SKM-1 treated with dmso at 0.1 percent for 144 hours (cell line): ENCODE measurements at regions not wholly inside any gene's neighbourhood (a gene's known extent, or its start where the extent isn't known, plus 50 kb on each side); places are given as distances from the start of the nearest gene placed in this dataset.

Source experiments
- DNase-seq: peaks from one replicate; lab custom pipeline; 2025; ENCODE audit not compliant: unreplicated experiment; lab: John Stamatoyannopoulos, UW

DNA sequence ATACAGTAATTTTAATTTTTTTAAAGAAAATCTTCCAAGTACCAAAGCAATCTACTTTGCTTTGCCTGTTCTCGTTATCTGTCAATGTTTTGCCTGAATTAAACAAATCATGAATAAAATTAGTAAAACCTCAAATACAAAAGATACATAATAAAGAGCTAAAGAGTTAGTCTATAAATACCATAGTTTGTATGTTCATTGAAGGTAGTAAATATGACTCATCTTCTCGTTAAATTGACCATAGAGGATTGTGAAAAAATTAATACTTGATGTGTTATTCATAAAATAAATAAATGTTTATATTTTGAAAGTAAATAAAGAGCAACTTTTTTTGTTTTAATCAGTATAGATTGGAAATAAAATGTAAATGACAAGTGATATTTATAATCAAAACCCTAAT lies 246.5 kb upstream of the PLSCR5 start:
- DNase-seq = no peak

DNA sequence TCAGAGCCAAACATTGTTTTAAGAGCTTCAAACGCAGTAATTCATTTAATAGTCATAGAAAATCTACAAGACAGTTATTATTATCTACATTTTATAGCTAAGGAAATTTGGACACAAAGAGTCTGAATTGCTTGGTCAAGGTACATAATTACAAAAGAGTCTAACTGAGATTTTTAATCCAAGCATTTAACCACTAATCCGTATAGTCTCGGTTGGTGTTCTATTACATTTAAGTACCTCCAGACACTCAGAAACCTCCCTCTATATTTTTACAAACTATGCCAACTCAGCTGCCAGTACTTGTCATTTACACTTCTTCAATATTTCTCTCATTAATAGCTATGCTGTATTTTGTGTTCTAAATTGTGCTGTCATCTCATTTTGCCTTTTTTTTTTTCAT lies 240.2 kb upstream of the PLSCR5 start:
- DNase-seq = no peak

DNA sequence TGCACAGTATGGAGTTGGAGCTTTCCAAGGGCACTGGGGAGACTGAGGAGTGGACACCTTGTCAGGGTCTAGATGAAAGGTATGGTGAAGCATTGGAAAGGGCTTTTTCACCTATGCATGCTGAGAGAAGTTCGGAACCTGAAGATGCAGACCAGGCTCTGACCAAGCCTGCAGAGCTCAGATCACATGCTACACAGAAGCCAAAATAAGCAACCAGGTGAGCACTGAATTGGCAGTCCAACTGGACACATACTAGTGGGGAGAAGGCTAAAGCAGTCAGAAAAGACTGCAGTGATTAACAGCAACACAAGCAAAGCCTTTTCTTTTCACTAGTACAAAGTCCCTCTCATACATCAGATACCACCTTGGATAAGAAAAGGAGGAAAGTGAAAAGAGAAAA lies 238.3 kb upstream of the PLSCR5 start:
- no peak for DNase-seq

DNA sequence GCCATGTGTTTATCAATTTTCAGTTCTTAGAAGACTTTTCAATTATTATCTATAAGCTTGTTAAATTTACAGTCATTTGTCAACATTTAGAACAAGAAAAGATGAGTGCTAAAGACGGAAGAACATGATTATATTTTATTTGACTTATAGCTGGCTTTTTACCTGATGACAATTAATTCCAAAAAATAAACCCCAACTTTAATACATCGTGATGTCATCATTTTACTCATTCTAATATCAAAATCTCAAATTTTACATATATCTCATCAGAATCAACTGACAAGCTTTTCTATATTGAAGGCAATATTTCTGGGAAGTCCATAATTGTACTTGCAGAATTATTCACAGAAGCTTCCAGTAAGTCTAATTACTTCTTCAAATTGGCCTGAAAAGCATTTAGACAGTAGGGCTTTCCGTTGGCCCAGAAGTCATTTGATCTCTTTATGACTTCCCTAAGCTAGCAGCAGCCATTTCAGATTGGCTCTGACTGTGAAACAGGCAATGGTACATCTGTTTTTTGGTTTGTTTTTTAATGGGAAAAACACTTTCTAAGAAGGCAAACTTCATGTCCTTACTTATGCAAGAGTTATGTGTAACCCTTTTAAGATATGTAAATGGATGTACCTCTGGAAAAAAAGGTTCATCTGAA lies 234.7 kb upstream of the PLSCR5 start:
- DNase-seq = no peak

DNA sequence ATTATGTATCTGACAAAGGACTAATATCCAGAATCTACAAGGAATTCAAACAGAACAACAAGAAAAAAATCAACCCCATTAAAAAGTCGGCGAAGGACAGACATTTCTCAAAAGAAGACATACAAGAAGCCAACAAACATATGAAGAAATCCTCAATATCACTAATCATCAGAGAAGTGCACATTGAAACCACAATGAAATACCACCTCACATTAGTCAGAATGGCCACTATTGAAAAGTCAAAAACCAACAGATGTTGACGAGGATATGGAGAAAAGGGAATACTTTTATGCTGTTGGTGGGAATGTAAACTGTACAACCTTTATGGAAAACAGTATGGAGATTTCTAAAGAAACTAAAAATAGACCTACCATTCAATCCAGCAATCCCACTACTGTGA lies 233.1 kb upstream of the PLSCR5 start:
- no peak for DNase-seq

DNA sequence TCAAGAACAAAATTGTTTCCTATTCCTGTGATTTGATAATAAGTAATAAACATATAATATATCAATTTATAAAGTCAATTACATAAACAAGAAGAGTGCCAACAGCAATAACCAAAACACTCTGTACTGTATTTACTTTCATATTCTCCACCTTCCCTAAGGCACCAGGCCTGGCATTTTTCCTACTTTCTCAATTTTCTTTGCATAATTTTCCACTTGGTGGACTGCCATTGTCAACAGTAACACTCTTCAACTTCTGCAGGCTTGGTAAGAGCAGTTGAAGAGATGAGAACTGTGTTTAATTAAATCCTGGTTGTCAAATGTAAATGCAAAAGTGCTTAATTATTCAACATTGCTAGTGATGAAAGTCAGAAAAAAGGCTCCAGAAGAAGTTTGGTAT lies 229.8 kb upstream of the PLSCR5 start:
- no peak for DNase-seq

DNA sequence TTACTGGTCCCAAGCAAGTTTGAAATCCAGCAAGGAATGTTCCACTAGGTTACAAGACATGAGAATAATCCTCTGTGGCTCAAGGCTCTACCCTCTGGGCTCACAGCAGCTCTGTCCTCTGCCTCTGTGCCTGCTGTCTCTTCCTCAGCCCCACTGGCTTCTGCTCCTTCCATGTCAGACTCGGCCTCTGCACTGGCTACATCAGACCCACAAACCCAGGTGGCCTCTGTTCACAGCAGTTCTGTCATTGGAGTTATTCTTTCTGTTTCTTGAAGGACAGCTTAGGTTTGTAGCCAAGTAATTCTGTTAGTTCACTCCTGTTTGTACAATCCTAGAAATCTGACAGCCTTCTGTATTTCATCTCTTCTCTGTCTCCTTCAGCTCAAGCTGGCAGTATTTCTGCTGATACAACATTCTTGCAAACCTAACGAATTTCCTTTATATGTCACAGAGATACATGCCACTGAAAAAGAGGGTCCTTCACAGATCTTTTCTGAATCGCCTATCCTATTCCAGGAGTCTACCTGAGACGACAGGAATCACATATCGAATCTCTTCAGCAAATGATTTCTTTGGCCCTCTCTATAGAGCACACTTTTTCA lies 227.8 kb upstream of the PLSCR5 start:
- no peak for DNase-seq

DNA sequence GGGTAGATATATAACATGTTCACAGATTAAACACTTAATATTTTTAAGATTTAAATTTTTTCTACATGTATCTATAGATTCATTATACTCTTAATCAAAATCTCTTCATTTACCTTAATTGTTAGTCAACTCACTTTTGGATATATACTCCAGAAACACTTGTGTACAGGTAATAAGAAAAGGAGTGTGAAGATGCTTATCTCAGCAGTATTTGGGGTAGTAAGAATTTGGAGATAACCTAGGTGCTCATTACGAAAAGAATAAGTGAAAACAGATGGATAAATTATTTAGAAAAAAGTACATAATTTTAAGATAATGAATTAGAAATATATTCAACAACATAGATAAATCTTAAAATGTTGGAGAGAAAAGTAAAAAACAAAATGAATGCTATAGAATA lies 226.5 kb upstream of the PLSCR5 start:
- no peak for DNase-seq

DNA sequence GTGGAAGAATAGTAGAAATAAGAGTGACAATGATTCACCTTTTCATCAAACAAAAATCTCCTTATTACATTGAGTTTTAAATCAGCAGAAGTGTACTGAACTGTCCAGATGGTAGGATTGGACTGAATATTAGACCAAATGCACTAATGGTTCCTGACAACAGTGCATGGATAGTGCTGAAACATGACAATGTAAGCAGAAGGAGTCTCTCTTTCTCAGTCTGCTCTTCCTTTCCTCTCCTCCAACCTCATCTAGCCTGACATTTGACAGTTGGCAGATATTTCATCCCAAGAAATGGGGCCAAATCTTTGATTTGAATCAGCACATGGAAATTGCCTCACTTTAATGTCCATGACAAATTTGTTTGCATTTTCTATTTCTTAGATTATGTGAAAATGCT lies 225.1 kb upstream of the PLSCR5 start:
- no peak for DNase-seq

DNA sequence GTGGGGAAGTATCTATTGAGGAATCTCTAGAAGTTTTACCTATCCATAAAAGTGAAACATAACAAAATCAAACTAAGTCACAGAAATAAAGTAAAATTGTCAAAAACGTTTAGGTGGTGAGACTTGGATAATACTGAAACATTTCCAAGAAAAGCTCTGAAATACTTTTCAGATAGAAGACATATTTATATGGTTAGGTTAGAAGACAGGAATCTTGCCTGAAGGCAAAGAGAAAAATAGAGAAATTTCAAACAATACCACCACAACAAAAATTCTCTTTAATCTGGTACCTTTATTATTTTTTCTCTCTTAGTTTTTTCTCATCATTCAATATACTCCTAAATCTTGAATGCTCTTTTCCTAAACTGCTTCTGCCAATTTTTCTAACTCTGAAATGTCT lies 222.7 kb upstream of the PLSCR5 start:
- DNase-seq = no peak

DNA sequence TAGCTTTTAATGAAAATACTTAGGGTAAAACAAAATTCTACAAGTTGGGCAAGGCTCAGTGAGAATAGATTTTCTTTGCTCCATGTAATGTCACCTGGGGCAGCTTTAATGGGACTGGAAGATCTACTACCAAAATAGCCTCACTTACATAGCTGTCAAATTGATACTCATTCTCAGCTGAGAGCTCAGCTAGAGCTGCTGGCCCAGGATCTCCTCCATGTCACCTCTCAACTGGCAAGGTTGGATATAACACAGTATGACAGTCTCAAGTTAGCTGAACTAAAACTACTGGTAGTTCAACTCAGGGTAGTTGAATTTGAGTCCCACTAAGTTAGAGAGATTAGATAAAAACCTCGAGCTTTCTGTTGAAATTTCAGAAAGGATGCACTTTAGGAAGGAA lies 218.5 kb upstream of the PLSCR5 start:
- no peak for DNase-seq

DNA sequence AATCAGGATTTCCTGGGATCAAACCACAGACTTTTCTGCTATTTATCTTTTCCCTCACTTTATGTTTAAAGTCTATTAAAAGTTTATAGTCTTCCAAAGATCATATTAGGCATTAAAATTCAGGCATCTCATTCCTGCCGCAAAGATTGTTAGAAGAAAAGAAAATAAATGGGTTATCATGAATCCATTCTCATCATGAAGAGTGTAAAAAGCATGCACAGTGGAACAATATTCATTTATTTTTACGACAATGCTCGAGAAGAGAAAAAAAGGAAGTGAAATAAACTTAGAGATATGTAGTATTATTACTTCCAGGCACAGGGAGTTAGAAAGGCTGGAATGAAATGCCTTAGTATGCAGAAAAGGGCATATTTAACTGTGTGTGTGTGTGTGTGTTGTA lies 213.7 kb upstream of the PLSCR5 start:
- no peak for DNase-seq

DNA sequence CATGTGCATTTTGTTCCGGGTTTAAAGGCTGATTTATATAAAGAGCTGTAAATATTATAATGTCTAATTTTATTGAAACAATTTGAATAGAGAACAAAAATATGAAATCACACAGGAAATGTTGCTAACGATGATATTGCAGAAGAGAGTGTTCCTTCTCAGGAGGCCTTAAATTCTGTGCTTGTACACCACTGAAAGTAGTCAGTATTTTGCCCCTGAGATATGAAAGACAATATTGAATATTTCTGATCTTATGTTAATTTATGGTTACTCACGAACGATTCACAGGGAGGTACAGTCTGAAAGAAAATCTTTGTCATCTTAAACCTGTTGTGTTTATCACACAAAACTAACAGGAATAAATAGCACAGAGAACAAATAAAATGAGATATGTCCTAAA lies 213.2 kb upstream of the PLSCR5 start:
- DNase-seq = no peak

DNA sequence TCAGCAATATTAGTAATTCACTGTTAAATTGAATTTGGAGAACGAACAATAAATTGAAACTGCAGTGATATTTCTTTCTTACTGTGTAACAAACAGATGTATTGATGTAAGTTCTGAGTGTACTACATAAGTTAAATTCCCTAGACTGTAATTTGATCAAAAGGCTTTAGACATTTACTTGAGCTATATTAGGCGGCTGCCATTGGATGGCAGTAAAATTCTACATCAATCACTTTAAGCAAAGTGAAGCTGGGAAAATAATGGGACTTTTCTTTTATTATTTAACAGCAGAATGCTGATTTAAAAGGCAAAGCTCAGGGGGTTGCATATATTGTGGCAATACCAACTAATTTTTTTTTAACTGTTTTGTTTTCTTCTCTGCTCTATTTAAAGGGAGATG lies 212.6 kb upstream of the PLSCR5 start:
- no peak for DNase-seq

DNA sequence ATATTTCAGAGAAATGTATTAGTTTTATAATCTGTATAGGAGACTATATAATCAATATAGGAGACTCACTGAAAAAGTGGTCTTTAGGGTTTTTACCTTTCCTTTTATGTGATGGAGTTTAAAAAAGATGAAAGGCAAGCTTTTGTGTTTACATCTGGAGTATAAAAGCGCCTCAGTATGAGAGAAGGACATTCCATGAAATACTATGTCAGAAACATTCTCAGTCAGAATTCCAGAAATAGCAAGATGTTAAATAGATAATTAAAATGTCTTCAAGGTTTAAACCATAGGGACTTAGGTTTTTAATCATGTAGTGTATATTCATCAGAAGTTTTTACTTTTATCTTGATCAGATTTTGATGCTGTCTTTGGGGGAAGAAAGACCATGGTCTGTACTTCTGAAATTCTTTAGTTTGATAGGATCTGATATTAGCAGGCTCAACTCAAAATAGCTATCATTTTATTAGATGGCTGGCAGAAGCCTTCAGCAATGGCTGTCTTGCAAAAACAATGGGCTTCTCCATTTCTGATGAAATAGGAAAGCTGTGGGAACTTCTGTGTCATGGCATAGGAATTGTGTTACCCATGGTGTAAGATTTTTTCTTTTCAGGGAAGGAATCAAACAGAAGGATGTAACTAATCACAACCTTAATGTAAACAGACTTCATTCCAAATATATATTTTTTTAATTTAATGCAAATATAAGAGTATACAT lies 209.6 kb upstream of the PLSCR5 start:
- no peak for DNase-seq

DNA sequence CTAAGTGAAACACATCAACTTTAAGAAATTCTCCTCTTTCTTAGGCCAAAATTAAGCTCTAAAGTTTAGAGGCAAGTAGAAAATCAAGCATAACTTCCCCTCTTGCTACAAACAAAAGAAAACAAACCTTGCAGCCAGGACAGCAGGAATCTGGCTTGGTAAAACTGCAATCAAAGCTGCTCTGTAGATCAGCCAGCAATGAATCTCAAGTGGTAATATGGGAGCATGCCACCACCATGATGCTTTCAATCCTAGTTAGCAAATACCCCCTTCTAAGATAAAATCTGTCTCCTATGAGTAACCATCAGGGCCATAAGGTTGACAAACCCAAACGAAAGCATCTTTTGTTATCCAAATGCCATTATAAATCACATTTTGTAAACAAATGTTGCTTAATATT lies 208.3 kb upstream of the PLSCR5 start:
- no peak for DNase-seq

DNA sequence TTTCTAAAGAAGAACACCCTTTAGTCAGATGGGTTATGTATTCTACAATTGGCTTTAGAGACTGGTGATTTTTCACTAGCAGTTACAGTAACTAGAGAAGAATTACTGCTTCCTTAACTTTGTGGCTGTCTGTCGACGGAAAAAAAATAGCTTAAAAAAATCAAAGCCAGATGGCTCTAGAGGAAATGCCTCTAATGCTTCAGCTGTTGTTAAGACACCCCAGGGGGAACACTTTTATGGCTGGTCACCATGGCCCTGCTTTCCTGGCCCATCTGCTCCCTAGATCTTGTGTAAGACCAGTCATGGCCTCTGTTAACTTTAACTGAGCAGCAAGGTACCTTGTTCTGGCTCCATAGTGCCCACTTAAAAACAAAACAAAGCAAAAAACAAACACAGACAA lies 198.6 kb upstream of the PLSCR5 start:
- no peak for DNase-seq

DNA sequence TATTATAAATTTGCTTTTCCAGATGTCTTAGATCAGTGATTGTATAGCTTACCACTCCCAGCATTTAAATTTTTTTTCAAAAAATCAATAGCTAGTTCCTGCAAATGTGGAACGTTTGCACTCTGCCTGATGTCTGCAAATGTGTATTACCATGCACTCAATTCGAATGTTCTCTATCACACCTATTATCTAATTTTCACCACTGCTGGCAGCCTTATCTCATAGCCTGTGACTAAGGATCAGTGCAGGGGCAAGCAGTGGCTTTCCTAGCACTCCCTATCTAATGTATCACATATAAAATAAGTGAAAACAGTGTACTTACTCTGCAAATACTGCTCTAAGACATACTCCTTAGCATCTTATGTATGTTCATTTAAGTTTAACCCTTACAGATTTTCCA lies 196.3 kb upstream of the PLSCR5 start:
- DNase-seq = no peak

DNA sequence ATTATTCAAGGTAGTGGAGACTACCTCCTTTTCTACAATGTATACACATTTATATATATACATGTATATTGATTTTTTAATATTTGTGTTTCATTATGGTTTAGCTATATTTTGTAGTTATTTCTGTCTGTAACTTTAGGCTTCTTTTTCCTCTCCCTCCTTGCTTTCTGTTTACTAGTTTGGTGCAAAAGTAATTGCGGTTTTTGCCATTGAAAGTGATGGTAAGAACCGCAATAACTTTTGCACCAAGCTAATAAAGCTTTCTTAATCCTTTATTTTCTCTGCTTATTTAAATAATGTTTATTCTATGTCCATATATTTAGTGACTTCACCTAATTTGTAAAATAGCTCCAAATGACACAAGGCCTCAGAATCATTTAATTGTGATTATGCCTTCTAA lies 195.3 kb upstream of the PLSCR5 start:
- DNase-seq = no peak

DNA sequence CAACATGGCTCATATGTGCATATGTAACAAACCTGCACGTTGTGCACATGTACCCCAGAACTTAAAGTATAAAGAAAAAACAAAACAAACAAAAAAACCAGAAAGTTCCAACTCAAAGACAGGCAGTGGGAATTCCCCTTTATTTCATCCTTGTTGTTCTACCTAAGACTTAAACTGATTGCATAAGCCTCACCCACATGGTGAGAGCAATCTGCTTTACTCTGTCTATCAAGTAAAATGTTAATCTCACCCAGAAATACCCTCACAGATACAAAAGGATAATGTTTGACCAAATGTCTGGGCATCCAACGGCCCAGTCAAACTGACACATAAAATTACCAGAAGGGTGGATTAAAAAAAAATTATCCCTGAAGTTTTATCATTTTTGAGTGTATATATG lies 190.9 kb upstream of the PLSCR5 start:
- no peak for DNase-seq

DNA sequence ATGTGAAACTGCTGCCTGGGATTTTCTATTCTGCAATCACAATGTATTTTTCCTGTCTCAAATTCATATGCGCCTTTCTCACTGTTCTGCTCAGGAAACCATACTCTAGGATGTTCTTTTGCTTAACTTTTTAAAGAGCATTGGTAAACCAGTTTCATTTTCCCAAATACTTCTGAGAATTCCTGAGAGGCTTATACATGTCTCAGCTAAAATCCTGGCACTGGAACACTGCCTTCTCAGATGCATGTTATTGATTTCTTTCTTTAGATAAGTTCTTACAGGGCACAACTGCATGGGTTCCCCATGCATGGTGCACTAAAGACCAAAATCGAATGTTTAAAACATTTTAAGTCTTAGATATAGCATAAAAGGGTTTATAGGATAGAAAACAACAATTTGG lies 178.3 kb upstream of the PLSCR5 start:
- no peak for DNase-seq

DNA sequence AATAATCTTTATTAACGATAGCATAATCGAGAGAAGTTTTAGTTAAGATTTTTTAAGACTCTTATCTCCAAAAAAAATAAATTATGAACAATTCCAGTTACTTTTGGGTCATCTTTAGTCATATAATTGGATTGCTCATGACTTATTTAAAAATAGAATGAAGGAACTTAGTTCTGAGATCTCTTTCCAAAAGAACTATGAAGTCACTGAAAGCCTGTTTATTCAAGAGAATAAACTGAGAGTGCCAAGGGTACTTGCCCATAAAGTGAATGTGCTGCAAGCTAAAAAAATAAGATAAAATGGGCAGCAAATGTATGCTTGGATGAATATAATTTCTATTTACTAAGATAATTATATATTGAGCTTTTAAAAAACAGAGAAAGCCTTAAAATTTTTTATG lies 176.5 kb upstream of the PLSCR5 start:
- no peak for DNase-seq

DNA sequence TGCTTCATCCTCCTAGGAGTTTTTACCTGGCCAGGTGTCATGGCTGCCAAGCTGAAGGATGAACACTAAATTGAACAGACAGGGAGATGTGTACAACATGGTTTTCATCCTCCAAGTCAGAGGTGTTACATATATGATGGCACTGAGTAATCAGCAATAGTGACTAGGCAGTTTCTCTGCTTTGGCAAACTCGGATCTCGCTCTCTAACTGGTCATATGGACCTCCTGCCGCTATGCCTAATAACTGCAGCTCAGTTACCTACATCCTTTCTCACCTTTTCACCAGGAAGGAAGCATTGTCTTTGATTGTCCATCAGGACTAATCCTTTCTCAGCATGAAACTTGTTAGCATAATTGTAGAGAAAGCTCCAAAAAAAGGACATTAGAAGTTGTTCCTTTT lies 175.9 kb upstream of the PLSCR5 start:
- DNase-seq = no peak
